Ectodermal cell (in vitro differentiated cells): ENCODE measurements at regions not wholly inside any gene's neighbourhood (a gene's known extent, or its start where the extent isn't known, plus 50 kb on each side); places are given as distances from the start of the nearest gene placed in this dataset.

ENCODE experiments used
- H3K27ac ChIP-seq: 2 replicates; pipeline ENCODE4 v1.7.0; 2013; ENCODE audit warnings: mild to moderate bottlenecking, low read depth, low read length; ENCODE audit not compliant: insufficient read depth, poor library complexity, severe bottlenecking
- H3K27me3 ChIP-seq: 2 replicates; pipeline ENCODE4 v1.7.0; 2013; ENCODE audit warnings: mild to moderate bottlenecking, low read length; ENCODE audit not compliant: insufficient read depth, control insufficient read depth, poor library complexity, severe bottlenecking
- H3K36me3 ChIP-seq: one replicate; pipeline ENCODE4 v1.7.0; 2013; ENCODE audit warnings: low read length; ENCODE audit not compliant: control insufficient read depth, insufficient read depth
- H3K4me1 ChIP-seq: one replicate; pipeline ENCODE4 v1.7.0; 2013; ENCODE audit warnings: low read length; ENCODE audit not compliant: control insufficient read depth, insufficient read depth
- H3K4me3 ChIP-seq: 2 replicates; pipeline ENCODE4 v1.7.0; 2013; ENCODE audit warnings: low read depth, low read length, control low read depth; ENCODE audit not compliant: insufficient read depth
- H3K9me3 ChIP-seq: 2 replicates; pipeline ENCODE4 v1.7.0; 2013; ENCODE audit warnings: mild to moderate bottlenecking, low read length, moderate library complexity; ENCODE audit not compliant: control insufficient read depth
- WGBS, 2 experiments: methylation state at CpG; one replicate each; pipeline ENCODE4 v1.1.7; 2013; ENCODE audit warnings: missing lambda C conversion rate in 2 of 2; 5-methylcytosine and 5-hydroxymethylcytosine counted together

- H3K9me3 ChIP-seq: no peaks in the 10 kb centered on the region
- no peak overlapping the region for H3K27ac ChIP-seq
- no peaks in the 10 kb centered on the region for H3K27me3 ChIP-seq
- H3K4me1 ChIP-seq: no peaks in the 10 kb centered on the region
- WGBS, 2 experiments: 94 to 95% methylated on average over 7 of the region's 7 CpGs
- H3K36me3 ChIP-seq: no peaks in the 10 kb centered on the region
- H3K4me3 ChIP-seq: no peak overlapping the region
These were observed 449.7 kb upstream of the MPDZ start for GRCh38 chr9:13728917-13729811.

DNA sequence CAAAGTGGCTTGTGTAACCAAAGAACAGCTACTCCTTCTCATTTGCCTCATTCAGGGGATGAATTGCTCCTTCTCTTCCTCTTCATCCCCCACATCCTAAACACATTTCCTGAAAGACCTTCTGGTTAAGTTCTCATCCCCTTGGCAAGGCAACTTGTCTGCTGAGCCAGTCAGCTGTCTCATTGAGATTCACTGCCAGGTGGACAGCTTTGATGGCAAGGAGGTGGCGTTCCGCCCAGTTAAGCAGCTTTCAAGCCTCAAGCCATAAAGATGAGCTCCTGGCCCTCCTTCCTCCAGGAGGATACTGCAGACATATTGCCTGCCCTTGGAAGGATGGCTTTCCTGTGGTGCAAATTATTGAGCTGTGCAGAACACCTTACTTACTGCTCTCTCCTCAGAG, 448.6 kb upstream of the MPDZ start:
- Histone ChIP-seq H3K4me3 (no peak overlapping the region), H3K36me3 (no peaks in the 10 kb centered on the region), H3K9me3 (no peaks in the 10 kb centered on the region), H3K4me1 (no peaks in the 10 kb centered on the region), H3K27ac (no peak overlapping the region), H3K27me3 (no peaks in the 10 kb centered on the region)
- WGBS, 2 experiments: 94 to 96% methylated on average over 2 of the region's 2 CpGs

DNA sequence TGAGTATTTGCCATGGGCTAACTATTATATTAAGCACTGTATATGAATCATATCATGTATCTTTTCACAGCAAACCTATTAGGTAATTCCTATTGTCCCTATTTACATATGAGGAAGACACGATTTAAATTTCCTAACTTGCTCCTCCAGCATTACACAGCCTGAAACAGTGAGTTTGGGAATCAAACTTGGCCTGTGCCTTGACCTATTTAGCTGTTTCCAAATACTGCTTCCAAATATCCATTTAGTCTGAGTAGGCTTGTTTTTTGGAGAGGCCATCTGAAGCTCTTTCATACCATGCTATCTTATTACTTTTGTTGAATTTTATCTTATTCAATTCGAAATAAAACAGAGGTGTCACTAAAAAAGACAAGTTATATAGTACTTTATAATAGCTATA, 447.3 kb upstream of the MPDZ start:
- H3K4me1 ChIP-seq: no peaks in the 10 kb centered on the region
- H3K4me3 ChIP-seq: no peak overlapping the region
- whole genome bisulfite sequencing, 2 experiments: 88 to 100% methylated on average over 1 of the region's 2 CpGs
- H3K27ac ChIP-seq: no peak overlapping the region
- no peaks in the 10 kb centered on the region for H3K36me3 ChIP-seq
- H3K27me3 ChIP-seq: no peaks in the 10 kb centered on the region
- H3K9me3 ChIP-seq: no peaks in the 10 kb centered on the region

GRCh38 chr9:13725516-13725915, 446.0 kb upstream of the MPDZ start:
- H3K4me1 ChIP-seq: no peaks in the 10 kb centered on the region
- H3K4me3 ChIP-seq: no peak overlapping the region
- H3K9me3 ChIP-seq: no peaks in the 10 kb centered on the region
- no peaks in the 10 kb centered on the region for H3K36me3 ChIP-seq
- no peak overlapping the region for H3K27ac ChIP-seq
- no peaks in the 10 kb centered on the region for H3K27me3 ChIP-seq
- 93% methylated on average over 2 of the region's 2 CpGs for WGBS, 2 experiments

DNA sequence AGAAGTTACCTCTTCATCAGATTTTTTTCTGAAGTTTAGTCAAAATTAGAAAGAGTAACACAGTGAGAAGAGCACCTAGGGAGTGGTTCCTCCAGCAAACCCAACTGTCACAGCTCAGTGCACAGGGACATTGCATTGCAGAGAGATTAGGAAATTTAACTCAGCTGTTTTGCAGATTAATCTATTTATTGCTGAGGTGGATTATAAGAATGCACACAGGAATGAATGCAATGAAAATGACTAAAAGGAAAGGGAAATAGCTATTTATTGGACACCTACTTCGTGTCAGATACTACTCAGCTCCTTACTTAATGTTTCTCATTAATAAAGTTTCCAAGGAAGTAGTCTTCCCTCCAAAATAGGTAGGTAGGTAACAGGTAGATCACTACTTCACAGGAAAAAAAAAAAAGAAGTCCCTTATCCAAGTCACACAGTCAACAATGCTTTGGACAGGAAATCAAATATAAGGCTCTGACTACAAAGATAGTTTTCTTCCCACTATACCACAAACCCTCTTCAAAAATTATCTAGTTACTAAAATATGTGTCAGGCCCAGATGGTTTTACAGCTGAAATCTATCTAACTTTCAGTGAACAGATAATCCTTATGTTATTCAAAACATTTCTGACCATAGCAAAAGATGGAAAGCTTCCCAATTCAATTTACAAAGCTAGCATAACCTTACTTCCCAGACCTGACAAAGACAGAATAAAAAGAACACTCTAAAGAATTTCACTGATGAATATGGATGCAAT, 442.2 kb upstream of the MPDZ start:
- peaks cover 4% of the 10 kb centered on the region for H3K4me1 ChIP-seq
- no peak overlapping the region for H3K4me3 ChIP-seq
- H3K27me3 ChIP-seq: no peaks in the 10 kb centered on the region
- H3K9me3 ChIP-seq: no peaks in the 10 kb centered on the region
- no peak overlapping the region for H3K27ac ChIP-seq
- no peaks in the 10 kb centered on the region for H3K36me3 ChIP-seq
- 89% methylated on average over 1 of the region's 1 CpG; no CpG with 5 or more reads in 1 of the 2 experiments for whole genome bisulfite sequencing, 2 experiments

- peaks cover 4% of the 10 kb centered on the region for H3K4me1 ChIP-seq
- H3K36me3 ChIP-seq: no peaks in the 10 kb centered on the region
- H3K27ac ChIP-seq: no peak overlapping the region
- no peaks in the 10 kb centered on the region for H3K9me3 ChIP-seq
- no peaks in the 10 kb centered on the region for H3K27me3 ChIP-seq
- no peak overlapping the region for H3K4me3 ChIP-seq
- 90% methylated on average over 5 to 6 of the region's 6 CpGs for WGBS, 2 experiments
These were observed 440.6 kb upstream of the MPDZ start for GRCh38 chr9:13719981-13720676.

- H3K4me1 ChIP-seq: peaks cover 4% of the 10 kb centered on the region
- H3K27ac ChIP-seq: no peak overlapping the region
- H3K27me3 ChIP-seq: no peaks in the 10 kb centered on the region
- 94 to 100% methylated on average over 1 of the region's 1 CpG for WGBS, 2 experiments
- H3K9me3 ChIP-seq: no peaks in the 10 kb centered on the region
- H3K36me3 ChIP-seq: no peaks in the 10 kb centered on the region
- no peak overlapping the region for H3K4me3 ChIP-seq
These were observed 440.0 kb upstream of the MPDZ start for GRCh38 chr9:13719446-13719845.

DNA sequence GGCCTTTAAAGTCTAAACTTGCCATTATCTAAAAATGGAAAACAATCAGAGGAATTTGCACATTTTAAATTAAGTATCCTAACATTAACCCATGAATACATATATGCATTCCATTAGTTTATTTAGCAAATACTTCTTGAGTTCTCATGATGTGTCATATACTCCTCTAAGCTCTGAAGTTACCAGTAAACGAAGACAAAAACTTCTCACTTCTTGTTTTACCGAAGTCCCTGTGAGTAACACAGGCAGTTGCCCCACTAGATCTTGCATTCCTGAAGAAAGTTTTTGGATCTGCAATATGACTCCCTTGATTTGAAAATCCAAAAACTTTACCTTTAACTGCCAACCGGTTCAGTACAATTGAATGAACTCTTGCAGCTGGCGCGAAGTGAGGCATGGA, 439.0 kb upstream of the MPDZ start:
- Histone ChIP-seq H3K27me3 (no peaks in the 10 kb centered on the region), H3K9me3 (no peaks in the 10 kb centered on the region), H3K4me3 (no peak overlapping the region), H3K36me3 (no peaks in the 10 kb centered on the region), H3K4me1 (peaks cover 4% of the 10 kb centered on the region), H3K27ac (no peak overlapping the region)
- WGBS, 2 experiments: 96 to 97% methylated on average over 5 of the region's 5 CpGs

DNA sequence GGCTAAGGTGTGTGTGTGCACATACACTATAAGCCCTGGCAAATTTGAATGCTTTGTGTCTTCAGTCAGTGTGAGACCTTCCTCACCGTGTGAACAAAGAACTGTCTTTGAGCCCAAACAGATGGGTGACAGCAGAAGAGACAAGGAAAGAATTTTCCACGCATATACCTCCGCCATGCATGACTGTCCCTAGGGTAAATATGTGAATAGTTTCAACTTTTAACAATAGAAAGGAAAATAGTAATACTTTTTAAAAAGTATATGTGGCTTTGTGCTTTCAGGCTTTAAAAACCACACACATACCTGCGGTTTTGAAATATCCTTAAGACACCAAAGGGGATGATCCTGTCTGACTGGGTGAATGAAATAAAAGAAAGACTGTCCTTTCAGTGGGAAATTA, 438.6 kb upstream of the MPDZ start:
- peaks cover 4% of the 10 kb centered on the region for H3K4me1 ChIP-seq
- no peaks in the 10 kb centered on the region for H3K9me3 ChIP-seq
- H3K36me3 ChIP-seq: no peaks in the 10 kb centered on the region
- no peaks in the 10 kb centered on the region for H3K27me3 ChIP-seq
- WGBS, 2 experiments: 70 to 84% methylated on average over 2 to 4 of the region's 4 CpGs
- no peak overlapping the region for H3K27ac ChIP-seq
- no peak overlapping the region for H3K4me3 ChIP-seq
